ENCODE measurements at regions not wholly inside any gene's neighbourhood (a gene's known extent, or its start where the extent isn't known, plus 50 kb on each side); places are given as distances from the start of the nearest gene placed in this dataset.

DNA sequence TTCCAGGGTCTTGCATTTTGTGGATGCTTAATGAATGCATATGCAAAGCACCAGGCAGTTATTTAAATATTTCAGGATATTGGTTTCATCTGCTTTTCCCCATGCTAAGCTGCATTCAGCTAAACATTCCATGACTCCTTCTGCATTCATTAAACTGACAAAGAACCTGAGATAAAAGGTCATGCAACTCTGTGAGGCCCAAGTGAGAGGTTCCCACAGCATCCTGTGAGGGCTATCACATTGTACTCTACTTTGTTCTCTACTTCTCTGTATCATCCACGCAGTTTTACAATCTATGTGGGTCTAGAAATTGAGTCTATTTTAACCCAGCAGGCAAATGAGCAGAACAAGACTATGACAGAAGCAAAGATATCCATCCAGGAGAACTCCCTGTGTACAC, 86.4 kb upstream of the PRSS16 start:
- TF ChIP-seq, protein P1, sequence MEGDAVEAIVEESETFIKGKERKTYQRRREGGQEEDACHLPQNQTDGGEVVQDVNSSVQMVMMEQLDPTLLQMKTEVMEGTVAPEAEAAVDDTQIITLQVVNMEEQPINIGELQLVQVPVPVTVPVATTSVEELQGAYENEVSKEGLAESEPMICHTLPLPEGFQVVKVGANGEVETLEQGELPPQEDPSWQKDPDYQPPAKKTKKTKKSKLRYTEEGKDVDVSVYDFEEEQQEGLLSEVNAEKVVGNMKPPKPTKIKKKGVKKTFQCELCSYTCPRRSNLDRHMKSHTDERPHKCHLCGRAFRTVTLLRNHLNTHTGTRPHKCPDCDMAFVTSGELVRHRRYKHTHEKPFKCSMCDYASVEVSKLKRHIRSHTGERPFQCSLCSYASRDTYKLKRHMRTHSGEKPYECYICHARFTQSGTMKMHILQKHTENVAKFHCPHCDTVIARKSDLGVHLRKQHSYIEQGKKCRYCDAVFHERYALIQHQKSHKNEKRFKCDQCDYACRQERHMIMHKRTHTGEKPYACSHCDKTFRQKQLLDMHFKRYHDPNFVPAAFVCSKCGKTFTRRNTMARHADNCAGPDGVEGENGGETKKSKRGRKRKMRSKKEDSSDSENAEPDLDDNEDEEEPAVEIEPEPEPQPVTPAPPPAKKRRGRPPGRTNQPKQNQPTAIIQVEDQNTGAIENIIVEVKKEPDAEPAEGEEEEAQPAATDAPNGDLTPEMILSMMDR (IDR thresholded peaks at IDR 0.05), result no peak
- no peak for TF ChIP-seq POLR2A (IDR thresholded peaks at IDR 0.05)

Measured in thyroid gland (tissue), 4 donors.